NCI-H1092 (cell line): ENCODE measurements at regions not wholly inside any gene's neighbourhood (a gene's known extent, or its start where the extent isn't known, plus 50 kb on each side); places are given as distances from the start of the nearest gene placed in this dataset.

Experiments used
- DNase-seq: peaks from one replicate; lab custom pipeline; 2025; lab: John Stamatoyannopoulos, UW

- DNase-seq = no peak
Measured at GRCh38 chr9:109681301-109681700, 98.7 kb upstream of the PALM2AKAP2 start.

- no peak for DNase-seq
Measured at GRCh38 chr9:109682227-109682626, 97.8 kb upstream of the PALM2AKAP2 start.

- DNase-seq = no peak
Measured at GRCh38 chr9:109683521-109683920, 96.5 kb upstream of the PALM2AKAP2 start.

GRCh38 chr9:109689701-109690100, 90.3 kb upstream of the PALM2AKAP2 start:
- no peak for DNase-seq

GRCh38 chr9:109699019-109699418, 81.0 kb upstream of the PALM2AKAP2 start:
- no peak for DNase-seq

GRCh38 chr9:109704546-109704945, 75.5 kb upstream of the PALM2AKAP2 start:
- no peak for DNase-seq

GRCh38 chr9:109705515-109705914, 74.5 kb upstream of the PALM2AKAP2 start:
- DNase-seq = no peak

GRCh38 chr9:109707355-109707754, 72.6 kb upstream of the PALM2AKAP2 start:
- no peak for DNase-seq

- DNase-seq = no peak
Measured at GRCh38 chr9:109708451-109708945, 71.5 kb upstream of the PALM2AKAP2 start.

GRCh38 chr9:109709866-109710265, 70.1 kb upstream of the PALM2AKAP2 start:
- DNase-seq = no peak

GRCh38 chr9:109710830-109711229, 69.2 kb upstream of the PALM2AKAP2 start:
- DNase-seq = no peak

GRCh38 chr9:109715344-109715743, 64.7 kb upstream of the PALM2AKAP2 start:
- no peak for DNase-seq

- DNase-seq = no peak
Measured at GRCh38 chr9:109716631-109717030, 63.4 kb upstream of the PALM2AKAP2 start.

GRCh38 chr9:109717342-109717741, 62.7 kb upstream of the PALM2AKAP2 start:
- no peak for DNase-seq

- no peak for DNase-seq
Measured at GRCh38 chr9:109718861-109719260, 61.1 kb upstream of the PALM2AKAP2 start.

- no peak for DNase-seq
Measured at GRCh38 chr9:109721001-109721400, 59.0 kb upstream of the PALM2AKAP2 start.

- no peak for DNase-seq
Measured at GRCh38 chr9:109722007-109722406, 58.0 kb upstream of the PALM2AKAP2 start.

- no peak for DNase-seq
Measured at GRCh38 chr9:109723781-109724180, 56.2 kb upstream of the PALM2AKAP2 start.

GRCh38 chr9:109725460-109725859, 54.5 kb upstream of the PALM2AKAP2 start:
- no peak for DNase-seq

GRCh38 chr9:109726119-109726518, 53.9 kb upstream of the PALM2AKAP2 start:
- no peak for DNase-seq

- no peak for DNase-seq
Measured at GRCh38 chr9:109728686-109729300, 51.2 kb upstream of the PALM2AKAP2 start.

- DNase-seq = no peak
Measured at GRCh38 chr9:109729513-109729912, 50.5 kb upstream of the PALM2AKAP2 start.
